ENCODE measurements at regions not wholly inside any gene's neighbourhood (a gene's known extent, or its start where the extent isn't known, plus 50 kb on each side); places are given as distances from the start of the nearest gene placed in this dataset.
"Not testable (repeated sequence)": the region's sequence is repeated elsewhere in the genome, so short reads cannot be mapped to it uniquely, and the experiment has no call there.

- Histone ChIP-seq H3K4me1 (no peaks in the 10 kb centered on the region), H3K36me3 (no peaks in the 10 kb centered on the region), H3K9me3 (no peaks in the 10 kb centered on the region), H3K4me3 (no peak overlapping the region), H3K27ac (no peak overlapping the region), H3K27me3 (peaks cover 6% of the 10 kb centered on the region)
- no peak for TF ChIP-seq EP300 (IDR thresholded peaks at IDR 0.05)
- TF ChIP-seq POLR2AphosphoS5 (IDR thresholded peaks at IDR 0.05): no peak
- no peak for TF ChIP-seq POLR2A (IDR thresholded peaks at IDR 0.05)
- TF ChIP-seq CTCF (IDR thresholded peaks at IDR 0.05): no peak
- no peak for DNase-seq (ENCODE audit: low spot score in 2 of 2)
- WGBS: 86% methylated on average over 10 of the region's 10 CpGs
Observed at GRCh38 chr12:131290255-131290959, 336.7 kb downstream of the ADGRD1 start.

DNA sequence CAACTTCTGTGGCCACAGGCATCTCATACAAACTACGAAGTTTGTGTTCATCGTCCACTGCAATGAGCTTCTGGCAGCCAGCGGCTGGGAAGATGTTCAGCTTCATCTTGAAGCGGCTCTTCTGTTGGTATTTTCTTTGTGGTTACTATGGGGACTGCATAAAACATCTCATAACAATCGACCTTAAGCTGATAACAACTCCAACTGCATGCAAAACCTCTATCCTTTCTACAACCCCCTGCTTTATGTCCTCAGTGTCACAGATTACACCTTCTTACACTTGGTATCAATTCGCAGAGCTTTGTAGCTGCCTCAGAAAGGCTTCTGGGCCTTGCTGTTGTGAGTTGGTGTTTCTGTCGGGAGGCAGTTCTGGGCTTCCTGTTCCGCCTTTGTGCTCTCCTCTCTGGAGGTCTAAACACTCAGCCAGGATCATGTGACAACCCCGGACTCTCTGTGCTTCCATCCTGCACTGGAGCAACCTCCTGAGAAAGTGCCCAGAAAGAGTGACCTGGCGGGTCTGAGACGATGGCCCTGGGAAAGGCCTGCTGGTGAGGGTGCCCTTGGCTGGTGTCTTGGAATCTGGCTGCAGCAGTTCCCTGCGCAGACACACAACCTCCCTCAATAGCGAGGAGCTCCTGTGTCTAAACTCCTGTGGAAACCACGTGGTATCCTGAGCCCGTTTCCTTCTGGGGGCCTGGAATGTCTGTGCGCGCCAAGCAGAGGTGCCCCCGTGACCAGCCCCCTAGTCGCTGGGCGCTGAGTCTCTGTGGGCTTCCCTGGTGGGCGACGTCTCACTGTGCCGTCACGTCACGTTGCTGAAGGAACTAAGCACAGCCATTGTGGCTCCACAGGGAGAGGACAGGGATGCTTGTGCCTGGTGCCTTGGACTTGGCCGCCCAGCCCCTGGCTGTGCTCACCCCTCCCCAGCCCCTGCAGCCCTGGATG is 339.6 kb downstream of the ADGRD1 start:
- WGBS: 74% methylated on average over 24 of the region's 26 CpGs
- H3K4me3 ChIP-seq, H3K36me3 ChIP-seq, H3K4me1 ChIP-seq, H3K9me3 ChIP-seq, H3K27ac ChIP-seq, H3K27me3 ChIP-seq: not testable (repeated sequence)
- peak; percentile 46 to 57 for DNase-seq (ENCODE audit: low spot score in 2 of 2)

DNA sequence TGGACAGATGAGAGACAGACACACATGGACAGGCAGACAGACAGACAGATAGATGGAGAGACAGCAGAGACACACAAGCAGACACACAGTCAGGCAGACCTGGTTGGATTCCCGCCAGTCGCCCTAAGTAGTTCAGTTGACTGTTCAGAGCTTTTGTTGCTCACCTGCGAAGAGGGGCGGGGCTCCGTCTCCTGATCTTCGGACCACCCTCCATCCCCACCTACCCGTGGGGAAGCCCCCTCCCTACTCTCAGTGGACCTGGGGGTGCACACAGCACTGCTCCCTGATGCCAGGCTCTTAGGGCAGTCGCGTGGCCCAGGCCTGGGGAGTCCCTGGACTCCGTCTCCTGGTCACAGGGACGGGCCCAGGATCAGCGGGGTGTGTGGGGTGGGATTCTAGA is 341.0 kb downstream of the ADGRD1 start:
- 92% methylated on average over 2 of the region's 12 CpGs for WGBS
- H3K4me1 ChIP-seq, H3K4me3 ChIP-seq, H3K36me3 ChIP-seq, H3K27me3 ChIP-seq, H3K9me3 ChIP-seq, H3K27ac ChIP-seq: not testable (repeated sequence)
- peak in 1 of 2 donors; percentile 44 for DNase-seq (ENCODE audit: low spot score in 2 of 2)

DNA sequence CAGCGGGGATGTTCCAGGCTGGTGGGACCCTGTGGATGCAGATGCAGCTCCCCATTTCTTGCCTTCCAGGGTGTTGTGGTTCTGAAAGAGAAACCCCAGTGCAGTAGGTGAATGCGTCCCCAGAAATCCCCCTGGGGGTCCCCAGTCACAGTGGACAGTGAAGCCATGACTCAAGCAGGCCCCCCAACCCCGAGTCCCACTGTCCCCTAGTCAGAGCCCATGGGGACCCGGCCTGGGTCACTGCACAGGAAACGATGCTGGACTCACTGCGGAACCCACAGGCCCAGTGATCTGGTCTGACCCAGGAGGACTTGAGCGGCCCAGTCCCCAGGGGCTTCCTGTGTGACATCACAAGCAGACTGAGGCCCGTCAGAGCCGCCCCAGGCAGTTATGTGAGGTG is 341.4 kb downstream of the ADGRD1 start:
- WGBS: 100% methylated on average over 1 of the region's 9 CpGs
- not testable (repeated sequence) for H3K27ac ChIP-seq; H3K4me1 ChIP-seq; DNase-seq (ENCODE audit: low spot score in 2 of 2); H3K36me3 ChIP-seq; H3K9me3 ChIP-seq; H3K27me3 ChIP-seq; H3K4me3 ChIP-seq

GRCh38 chr12:131295559-131295958 is 341.9 kb downstream of the ADGRD1 start:
- 91% methylated on average over 13 of the region's 17 CpGs for WGBS
- not testable (repeated sequence) for H3K4me3 ChIP-seq, H3K4me1 ChIP-seq, H3K27me3 ChIP-seq, H3K36me3 ChIP-seq, H3K27ac ChIP-seq, H3K9me3 ChIP-seq
- peak in 1 of 2 donors; percentile 40 for DNase-seq (ENCODE audit: low spot score in 2 of 2)

- not testable (repeated sequence) for H3K4me1 ChIP-seq, H3K36me3 ChIP-seq, H3K9me3 ChIP-seq, H3K27ac ChIP-seq, H3K4me3 ChIP-seq, H3K27me3 ChIP-seq
- WGBS: 93% methylated on average over 6 of the region's 6 CpGs
- DNase-seq (ENCODE audit: low spot score in 2 of 2): peak; percentile 50 to 75
Observed at GRCh38 chr12:131296136-131296535, 342.4 kb downstream of the ADGRD1 start.

GRCh38 chr12:131296651-131297050 is 342.9 kb downstream of the ADGRD1 start:
- not testable (repeated sequence) for H3K4me3 ChIP-seq, H3K27me3 ChIP-seq, H3K36me3 ChIP-seq, H3K27ac ChIP-seq, H3K4me1 ChIP-seq, H3K9me3 ChIP-seq
- WGBS: 83% methylated on average over 10 of the region's 14 CpGs
- peak; percentile 59 to 79 for DNase-seq (ENCODE audit: low spot score in 2 of 2)

GRCh38 chr12:131298526-131299369 is 345.0 kb downstream of the ADGRD1 start:
- not testable (repeated sequence) for H3K36me3 ChIP-seq, H3K9me3 ChIP-seq, H3K27me3 ChIP-seq, H3K4me3 ChIP-seq, H3K4me1 ChIP-seq, H3K27ac ChIP-seq
- peak in 1 of 2 donors; percentile 54 for DNase-seq (ENCODE audit: low spot score in 2 of 2)
- no CpG with 5 or more reads among the region's 83 CpGs for WGBS

DNA sequence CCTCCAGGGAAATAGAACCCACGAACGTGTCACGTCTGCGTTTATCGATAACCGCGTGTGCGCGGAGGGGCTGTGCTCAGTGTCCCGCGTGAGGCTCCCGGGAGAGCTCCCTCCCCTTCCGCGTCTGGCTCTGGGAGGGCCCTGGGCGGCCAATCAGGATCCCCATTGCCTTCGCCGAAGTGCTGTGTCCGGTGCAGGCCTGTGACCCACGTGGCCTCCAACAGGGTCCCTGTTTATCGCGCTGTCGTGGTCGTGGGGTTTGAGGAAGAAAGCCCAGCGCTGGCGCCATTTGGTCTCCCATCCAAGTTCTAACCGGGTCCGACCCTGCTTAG is 345.6 kb downstream of the ADGRD1 start:
- WGBS: no CpG with 5 or more reads among the region's 27 CpGs
- H3K9me3 ChIP-seq; H3K27me3 ChIP-seq; H3K4me1 ChIP-seq; H3K36me3 ChIP-seq; DNase-seq (ENCODE audit: low spot score in 2 of 2); H3K4me3 ChIP-seq; H3K27ac ChIP-seq: not testable (repeated sequence)

GRCh38 chr12:131303576-131303975 is 349.9 kb downstream of the ADGRD1 start:
- H3K4me1 ChIP-seq; H3K36me3 ChIP-seq; H3K27ac ChIP-seq; H3K4me3 ChIP-seq; DNase-seq (ENCODE audit: low spot score in 2 of 2); H3K9me3 ChIP-seq; H3K27me3 ChIP-seq: not testable (repeated sequence)
- 56% methylated on average over 1 of the region's 5 CpGs for WGBS

GRCh38 chr12:131304642-131305041 is 350.9 kb downstream of the ADGRD1 start:
- H3K9me3 ChIP-seq; H3K27me3 ChIP-seq; H3K36me3 ChIP-seq; H3K27ac ChIP-seq; H3K4me1 ChIP-seq; DNase-seq (ENCODE audit: low spot score in 2 of 2); H3K4me3 ChIP-seq: not testable (repeated sequence)
- WGBS: no CpG with 5 or more reads among the region's 6 CpGs

All from suprapubic skin (tissue), 4 donors.